ENCODE measurements at regions not wholly inside any gene's neighbourhood (a gene's known extent, or its start where the extent isn't known, plus 50 kb on each side); places are given as distances from the start of the nearest gene placed in this dataset.

DNA sequence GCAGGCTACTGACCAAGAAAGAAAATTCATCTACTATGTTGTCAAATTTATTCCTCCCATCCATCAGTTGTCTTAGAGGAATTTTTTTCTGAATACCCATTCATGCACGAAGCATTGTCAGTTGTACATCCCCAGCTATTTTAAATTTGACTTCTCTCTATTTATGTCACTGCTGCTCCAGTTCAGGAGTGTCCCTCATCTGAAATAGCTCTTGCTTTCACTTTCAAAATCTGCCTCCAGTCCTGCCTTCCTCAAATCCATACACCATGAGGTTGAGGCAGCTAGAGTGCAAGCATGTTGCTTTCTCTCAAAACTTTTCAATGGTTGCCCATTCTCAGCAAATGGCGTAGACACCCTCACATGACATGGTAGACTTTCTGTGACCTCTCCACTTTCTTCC, 335.4 kb upstream of the CDH2 start:
- no peak for DNase-seq (ENCODE audit: insufficient read length, low spot score)
- TF ChIP-seq, protein P1, sequence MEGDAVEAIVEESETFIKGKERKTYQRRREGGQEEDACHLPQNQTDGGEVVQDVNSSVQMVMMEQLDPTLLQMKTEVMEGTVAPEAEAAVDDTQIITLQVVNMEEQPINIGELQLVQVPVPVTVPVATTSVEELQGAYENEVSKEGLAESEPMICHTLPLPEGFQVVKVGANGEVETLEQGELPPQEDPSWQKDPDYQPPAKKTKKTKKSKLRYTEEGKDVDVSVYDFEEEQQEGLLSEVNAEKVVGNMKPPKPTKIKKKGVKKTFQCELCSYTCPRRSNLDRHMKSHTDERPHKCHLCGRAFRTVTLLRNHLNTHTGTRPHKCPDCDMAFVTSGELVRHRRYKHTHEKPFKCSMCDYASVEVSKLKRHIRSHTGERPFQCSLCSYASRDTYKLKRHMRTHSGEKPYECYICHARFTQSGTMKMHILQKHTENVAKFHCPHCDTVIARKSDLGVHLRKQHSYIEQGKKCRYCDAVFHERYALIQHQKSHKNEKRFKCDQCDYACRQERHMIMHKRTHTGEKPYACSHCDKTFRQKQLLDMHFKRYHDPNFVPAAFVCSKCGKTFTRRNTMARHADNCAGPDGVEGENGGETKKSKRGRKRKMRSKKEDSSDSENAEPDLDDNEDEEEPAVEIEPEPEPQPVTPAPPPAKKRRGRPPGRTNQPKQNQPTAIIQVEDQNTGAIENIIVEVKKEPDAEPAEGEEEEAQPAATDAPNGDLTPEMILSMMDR (IDR thresholded peaks at IDR 0.05; ENCODE audit: insufficient read depth, missing control alignments): no peak
- FAIRE-seq: no peak

DNA sequence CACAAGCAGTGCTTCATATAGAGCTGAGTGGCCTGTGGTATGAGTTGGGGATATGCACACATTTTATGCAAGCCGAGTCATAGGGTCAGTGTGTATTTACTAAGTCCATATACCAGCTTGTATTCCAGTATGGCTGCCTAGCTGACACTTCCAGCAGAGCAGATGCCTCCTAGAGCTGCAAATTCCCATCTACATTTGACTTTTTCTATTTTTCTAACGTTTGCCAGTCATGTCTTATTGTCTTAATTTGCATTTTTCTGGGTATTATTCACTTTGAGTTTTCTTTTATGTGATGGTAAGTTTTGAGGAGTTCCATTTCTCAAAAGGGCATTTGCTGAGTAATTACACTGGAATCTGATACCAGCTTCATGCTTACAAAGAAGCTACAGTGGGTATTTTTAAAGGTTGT, 334.5 kb upstream of the CDH2 start:
- TF ChIP-seq, protein P1 (IDR thresholded peaks at IDR 0.05; ENCODE audit: insufficient read depth, missing control alignments): no peak
- DNase-seq (ENCODE audit: insufficient read length, low spot score) (no peak), FAIRE-seq (no peak)

DNA sequence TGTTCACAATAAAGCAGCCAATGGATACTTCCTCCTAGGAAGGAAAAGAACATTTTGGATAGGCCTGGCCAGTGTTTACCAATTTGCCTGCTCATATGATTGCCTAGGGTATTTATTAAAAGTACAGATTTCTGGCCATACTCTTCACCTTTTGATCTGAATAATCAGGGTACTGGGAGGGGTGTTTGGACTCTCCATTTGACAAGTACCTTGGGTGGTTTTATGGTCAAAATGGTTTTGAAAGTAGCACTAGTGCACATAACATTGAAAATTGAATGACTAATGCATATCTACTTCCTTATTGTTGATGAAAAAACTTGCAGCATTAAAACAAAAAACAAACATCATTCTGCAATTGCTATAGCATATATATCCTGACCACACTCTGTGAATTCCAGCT, 333.3 kb upstream of the CDH2 start:
- TF ChIP-seq, protein P1 (IDR thresholded peaks at IDR 0.05; ENCODE audit: insufficient read depth, missing control alignments): no peak
- DNase-seq (ENCODE audit: insufficient read length, low spot score): no peak
- peak; percentile 46 for FAIRE-seq

DNA sequence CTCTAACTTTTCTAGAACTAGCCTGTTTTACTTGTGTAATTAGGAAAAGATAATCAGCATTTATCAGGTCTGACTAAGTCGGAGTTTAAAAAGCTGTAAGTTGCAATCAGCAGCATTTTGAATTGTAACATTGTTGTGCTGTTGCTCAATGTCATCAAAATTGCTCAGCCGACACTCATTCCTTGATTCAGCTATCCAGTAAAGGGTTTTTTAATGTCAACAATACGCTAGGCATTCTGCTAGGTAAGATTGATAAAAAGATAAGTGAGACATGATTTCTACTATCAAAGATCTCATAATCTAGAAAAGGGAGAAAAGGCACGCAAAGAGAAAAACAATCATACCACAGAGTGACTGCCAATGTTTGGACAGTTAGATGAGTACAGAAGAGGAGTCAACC, 327.1 kb upstream of the CDH2 start:
- FAIRE-seq: peak; percentile 69
- TF ChIP-seq, protein P1 (IDR thresholded peaks at IDR 0.05; ENCODE audit: insufficient read depth, missing control alignments): no peak
- DNase-seq (ENCODE audit: insufficient read length, low spot score): no peak

DNA sequence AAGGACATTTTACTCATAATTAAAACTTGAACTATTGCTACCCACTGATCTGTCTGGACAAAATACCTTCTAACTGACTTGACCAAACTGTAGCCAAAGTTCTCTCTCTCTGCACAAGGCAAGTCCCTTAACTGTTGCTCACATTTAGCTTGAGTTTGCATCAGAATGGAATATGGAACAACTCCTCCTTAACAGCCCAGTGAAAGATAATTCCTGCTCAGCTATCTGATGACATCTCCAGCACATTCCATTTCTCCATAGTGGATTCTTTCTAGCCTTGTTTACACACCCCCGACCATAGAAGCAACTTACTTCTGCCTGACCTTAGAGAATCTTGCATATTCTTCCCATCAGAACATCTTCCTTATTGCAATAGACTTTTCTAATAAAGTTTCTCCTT, 317.2 kb upstream of the CDH2 start:
- FAIRE-seq (no peak), DNase-seq (ENCODE audit: insufficient read length, low spot score) (no peak)
- TF ChIP-seq, protein P1 (IDR thresholded peaks at IDR 0.05; ENCODE audit: insufficient read depth, missing control alignments): no peak

DNA sequence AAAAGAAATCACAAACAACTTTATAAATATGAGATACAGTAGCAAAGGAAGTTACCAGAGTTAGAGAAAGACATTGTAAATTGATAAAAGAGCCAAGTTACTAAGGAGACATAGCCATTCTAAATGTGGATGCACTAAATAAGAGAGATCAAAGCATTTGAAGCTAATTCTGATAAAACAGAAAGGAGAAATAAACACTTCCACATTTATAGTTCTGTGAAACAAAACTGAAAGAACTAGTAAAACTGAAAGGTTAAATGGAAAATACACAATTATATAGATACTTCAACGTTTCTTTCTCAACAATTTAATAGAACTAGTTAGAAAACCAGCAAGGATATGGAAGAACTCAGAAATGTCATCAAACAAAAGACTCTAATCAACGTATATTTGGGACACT, 309.0 kb upstream of the CDH2 start:
- TF ChIP-seq, protein P1 (IDR thresholded peaks at IDR 0.05; ENCODE audit: insufficient read depth, missing control alignments): no peak
- DNase-seq (ENCODE audit: insufficient read length, low spot score): no peak
- FAIRE-seq: peak; percentile 41

DNA sequence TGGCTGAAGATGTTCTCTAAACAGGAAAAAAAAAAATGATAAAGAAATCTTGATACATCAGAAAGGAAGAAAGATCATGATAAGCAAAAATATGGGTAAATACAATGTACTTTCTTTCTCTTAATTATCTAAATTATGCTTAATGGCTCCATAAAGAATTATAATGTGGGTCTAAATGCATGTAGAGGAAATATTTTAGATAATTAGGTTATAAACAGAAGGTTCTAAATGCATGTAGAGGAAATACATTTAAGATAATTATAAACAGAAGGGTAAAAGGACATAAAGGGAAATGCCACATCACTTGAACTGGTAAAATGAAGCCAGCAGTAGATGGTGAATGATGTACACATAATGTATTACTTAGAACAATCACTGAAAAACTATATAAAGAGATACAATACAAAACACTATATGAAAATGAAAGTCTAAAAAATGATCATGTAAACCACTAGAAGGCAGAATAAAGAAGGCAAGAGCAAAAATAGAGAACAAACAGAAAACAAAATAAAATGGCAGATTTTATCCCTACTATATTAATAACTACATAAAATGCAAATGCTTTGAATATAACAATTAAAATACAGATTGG, 308.4 kb upstream of the CDH2 start:
- DNase-seq (ENCODE audit: insufficient read length, low spot score) (no peak), FAIRE-seq (no peak)
- TF ChIP-seq, protein P1 (IDR thresholded peaks at IDR 0.05; ENCODE audit: insufficient read depth, missing control alignments): no peak

All from D721Med (cell line).